Osteocyte (in vitro differentiated cells): ENCODE measurements at regions not wholly inside any gene's neighbourhood (a gene's known extent, or its start where the extent isn't known, plus 50 kb on each side); places are given as distances from the start of the nearest gene placed in this dataset.

Source experiments
- DNase-seq: peaks from one replicate; pipeline ENCODE4 v3.0.0; 2021; ENCODE audit warnings: mixed read lengths; ENCODE audit not compliant: unreplicated experiment; ENCODE audit errors: extremely low spot score
- H3K27ac Mint-ChIP-seq: one replicate; pipeline ENCODE4 v1.8.0; 2021; ENCODE audit warnings: mild to moderate bottlenecking, mixed read lengths; ENCODE audit not compliant: unreplicated experiment
- H3K27me3 Mint-ChIP-seq: one replicate; pipeline ENCODE4 v1.8.0; 2021; ENCODE audit warnings: mixed read lengths; ENCODE audit not compliant: unreplicated experiment
- H3K36me3 Mint-ChIP-seq: one replicate; pipeline ENCODE4 v1.8.0; 2021; ENCODE audit warnings: mixed read lengths; ENCODE audit not compliant: unreplicated experiment
- H3K4me1 Mint-ChIP-seq: one replicate; pipeline ENCODE4 v1.8.0; 2021; ENCODE audit warnings: mixed read lengths; ENCODE audit not compliant: unreplicated experiment
- H3K4me3 Mint-ChIP-seq: one replicate; pipeline ENCODE4 v1.8.0; 2021; ENCODE audit warnings: mild to moderate bottlenecking, moderate library complexity, mixed read lengths; ENCODE audit not compliant: unreplicated experiment
- H3K9me3 Mint-ChIP-seq: one replicate; pipeline ENCODE4 v1.8.0; 2021; ENCODE audit warnings: mixed read lengths; ENCODE audit not compliant: unreplicated experiment
- CTCF ChIP-seq: fragments of 200-600 bp; sonication (generic); IDR thresholded peaks from 2 replicates; pipeline ENCODE4 v1.5.0; 2021; ENCODE audit warnings: antibody characterized with exemption, mild to moderate bottlenecking, moderate library complexity

GRCh38 chr15:53331328-53332190, 427.9 kb downstream of the WDR72 start:
- no peaks in the 10 kb centered on the region for H3K4me1 Mint-ChIP-seq

GRCh38 chr15:53328341-53328740, 431.1 kb downstream of the WDR72 start:
- Mint-ChIP-seq H3K27me3 (no peaks in the 10 kb centered on the region), H3K4me1 (no peaks in the 10 kb centered on the region), H3K4me3 (no peak overlapping the region), H3K36me3 (no peaks in the 10 kb centered on the region), H3K9me3 (peaks cover 6% of the 10 kb centered on the region), H3K27ac (no peak overlapping the region)
- TF ChIP-seq CTCF, result no peak
- DNase-seq, result no peak

More at GRCh38 chr15:53331328-53332190, 427.9 kb downstream of the WDR72 start:
- no peak for TF ChIP-seq CTCF
- DNase-seq, result no peak
- no peak overlapping the region for H3K27ac Mint-ChIP-seq
- H3K36me3 Mint-ChIP-seq, result no peaks in the 10 kb centered on the region
- H3K4me3 Mint-ChIP-seq, result no peak overlapping the region
- H3K9me3 Mint-ChIP-seq, result peaks cover 6% of the 10 kb centered on the region
- no peaks in the 10 kb centered on the region for H3K27me3 Mint-ChIP-seq

- DNase-seq, result no peak
- Mint-ChIP-seq H3K27me3 (no peaks in the 10 kb centered on the region), H3K36me3 (no peaks in the 10 kb centered on the region), H3K4me1 (no peaks in the 10 kb centered on the region), H3K4me3 (no peak overlapping the region), H3K27ac (no peak overlapping the region), H3K9me3 (no peaks in the 10 kb centered on the region)
- TF ChIP-seq CTCF, result no peak
Measured at GRCh38 chr15:53324061-53324460, 435.4 kb downstream of the WDR72 start.

- TF ChIP-seq CTCF, result no peak
- H3K4me1 Mint-ChIP-seq, result no peaks in the 10 kb centered on the region
- DNase-seq, result no peak
Measured at GRCh38 chr15:53323191-53323590, 436.3 kb downstream of the WDR72 start.

GRCh38 chr15:53320816-53321215, 438.6 kb downstream of the WDR72 start:
- TF ChIP-seq CTCF, result no peak
- Mint-ChIP-seq H3K36me3 (no peaks in the 10 kb centered on the region), H3K4me1 (no peaks in the 10 kb centered on the region), H3K27me3 (no peaks in the 10 kb centered on the region), H3K4me3 (no peak overlapping the region), H3K9me3 (no peaks in the 10 kb centered on the region), H3K27ac (no peak overlapping the region)
- no peak for DNase-seq

More at GRCh38 chr15:53323191-53323590, 436.3 kb downstream of the WDR72 start:
- Mint-ChIP-seq H3K27ac (no peak overlapping the region), H3K4me3 (no peak overlapping the region), H3K36me3 (no peaks in the 10 kb centered on the region), H3K27me3 (no peaks in the 10 kb centered on the region), H3K9me3 (no peaks in the 10 kb centered on the region)
